GM12891 (cell line): ENCODE measurements at regions not wholly inside any gene's neighbourhood (a gene's known extent, or its start where the extent isn't known, plus 50 kb on each side); places are given as distances from the start of the nearest gene placed in this dataset.
"Not testable (repeated sequence)": the region's sequence is repeated elsewhere in the genome, so short reads cannot be mapped to it uniquely, and the experiment has no call there.

Experiments
- PAX5 ChIP-seq: IDR thresholded peaks from 2 replicates; pipeline ENCODE4 v1.6.1; 2011; ENCODE audit warnings: low read length, moderate library complexity, mild to moderate bottlenecking; ENCODE audit not compliant: insufficient read depth, severe bottlenecking
- POLR2A ChIP-seq: IDR thresholded peaks from 2 replicates; pipeline ENCODE4 v1.6.1; 2011; ENCODE audit warnings: low read depth, low read length, control low read depth
- POLR2AphosphoS5 ChIP-seq: IDR thresholded peaks from 2 replicates; pipeline ENCODE4 v1.6.1; 2011; ENCODE audit warnings: low read depth, low read length, control low read depth
- SPI1 ChIP-seq: IDR thresholded peaks from 2 replicates; pipeline ENCODE4 v1.6.1; 2011; ENCODE audit warnings: low read depth, low read length, control low read depth
- TAF1 ChIP-seq: IDR thresholded peaks from 2 replicates; pipeline ENCODE4 v1.6.1; 2011; ENCODE audit warnings: low read depth, low read length, control low read depth

GRCh38 chr10:2315045-2315485 is 577.7 kb upstream of the ADARB2 start:
- not testable (repeated sequence) for TF ChIP-seq POLR2A, POLR2AphosphoS5, SPI1, TAF1, PAX5
